ENCODE measurements at regions not wholly inside any gene's neighbourhood (a gene's known extent, or its start where the extent isn't known, plus 50 kb on each side); places are given as distances from the start of the nearest gene placed in this dataset.

DNA sequence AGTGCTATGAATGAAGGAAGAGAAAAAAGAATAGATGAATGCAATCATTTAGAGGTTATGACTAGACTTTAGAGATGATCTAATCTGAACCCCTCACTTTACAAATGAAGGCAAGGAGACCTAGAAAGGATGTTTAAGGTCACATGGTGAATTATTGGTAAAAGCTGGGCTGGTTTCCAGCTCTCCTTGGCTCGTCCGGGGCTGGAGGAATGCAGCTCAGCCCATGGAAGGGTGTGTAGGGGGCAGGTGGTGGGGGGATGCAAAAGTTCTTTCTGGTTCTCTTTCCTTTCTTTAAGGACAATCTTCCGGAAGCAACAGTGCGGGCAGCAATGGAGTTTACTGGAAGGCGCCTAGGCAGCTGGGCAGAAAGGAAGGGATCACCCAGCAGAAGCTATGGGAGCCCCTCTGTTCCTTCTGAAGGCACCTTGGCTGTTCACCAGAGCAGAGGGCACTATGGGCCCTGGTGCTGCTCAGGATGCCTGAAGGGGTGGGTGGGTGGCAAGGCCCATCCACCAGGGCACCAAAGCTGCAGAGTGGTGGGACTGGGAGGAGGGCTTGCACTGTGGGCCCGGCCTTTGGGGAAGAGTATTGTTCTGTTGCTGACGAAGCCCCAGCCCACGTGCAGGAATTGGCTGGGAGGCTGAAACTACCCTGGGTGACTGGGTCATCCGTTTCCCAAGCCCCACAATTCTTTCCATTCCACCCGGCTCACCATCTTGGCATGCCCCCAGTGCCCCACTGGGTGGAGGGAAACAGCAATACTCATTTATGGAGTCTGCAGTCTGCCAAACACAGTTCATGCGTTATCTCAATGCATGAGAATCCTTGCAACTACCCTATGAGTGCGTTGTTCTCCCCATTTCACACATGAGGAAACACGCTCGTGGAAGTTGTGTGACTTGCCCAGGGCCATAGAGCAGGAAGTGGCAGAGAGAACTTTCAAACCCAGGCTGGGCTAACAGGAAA is 78.2 kb downstream of the IRF2BPL start:
- DNase-seq (ENCODE audit: low read depth in 2 of 2, low spot score in 1 of 2), result no peak

DNA sequence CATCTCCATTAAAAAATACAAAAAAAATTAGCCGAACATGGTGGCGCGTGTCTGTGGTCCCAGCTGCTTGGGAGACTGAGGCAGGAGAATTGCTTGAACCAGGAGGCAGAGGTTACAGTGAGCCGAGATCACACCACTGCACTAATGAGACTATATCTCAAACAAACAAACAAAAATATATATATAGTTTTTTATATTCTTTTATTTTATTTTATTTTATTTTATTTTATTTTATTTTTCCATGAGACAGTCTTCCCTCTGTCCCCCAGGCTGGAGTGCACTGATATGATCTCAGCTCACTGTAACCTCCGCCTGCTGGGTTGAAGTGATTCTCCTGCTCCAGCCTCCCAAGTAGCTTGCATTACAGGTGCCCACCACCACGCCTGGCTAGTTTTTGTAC is 79.5 kb downstream of the IRF2BPL start:
- DNase-seq (ENCODE audit: low read depth in 2 of 2, low spot score in 1 of 2), result no peak

DNA sequence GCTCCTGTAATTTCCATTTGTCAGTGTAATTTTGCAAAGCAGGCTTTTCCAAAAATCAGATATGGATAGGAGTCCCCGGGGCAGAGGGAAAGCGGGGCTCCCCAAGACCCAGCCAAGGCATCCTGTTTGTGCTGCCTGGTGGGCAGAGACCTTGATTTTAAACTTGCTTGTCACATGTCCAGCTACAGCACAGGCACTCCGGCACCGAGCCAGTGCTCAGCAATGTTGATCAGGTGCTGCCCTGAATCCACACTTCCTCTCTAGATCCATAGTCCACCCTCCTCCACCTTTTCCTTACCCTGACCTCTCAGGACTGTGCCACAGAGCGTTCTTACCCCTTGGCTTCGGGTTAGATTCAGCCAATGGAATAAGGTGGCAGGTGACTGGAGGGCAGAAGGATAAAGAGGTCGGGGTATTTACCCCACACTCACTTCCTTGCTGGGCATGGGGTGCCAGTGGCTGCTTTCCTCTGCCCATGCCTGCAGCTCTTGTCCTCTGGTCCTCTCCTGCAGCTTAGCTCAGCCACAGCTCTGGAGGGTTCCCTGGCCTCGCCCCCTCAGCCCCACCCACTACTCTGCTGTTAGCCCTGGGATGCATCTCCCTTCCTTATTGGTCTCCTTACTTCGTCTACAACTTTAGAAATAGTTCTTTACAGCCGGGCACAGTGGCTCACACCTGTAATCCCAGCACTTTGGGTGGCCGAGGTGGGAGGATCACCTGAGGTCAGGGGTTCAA is 80.1 kb downstream of the IRF2BPL start:
- DNase-seq (ENCODE audit: low read depth in 2 of 2, low spot score in 1 of 2), result no peak

DNA sequence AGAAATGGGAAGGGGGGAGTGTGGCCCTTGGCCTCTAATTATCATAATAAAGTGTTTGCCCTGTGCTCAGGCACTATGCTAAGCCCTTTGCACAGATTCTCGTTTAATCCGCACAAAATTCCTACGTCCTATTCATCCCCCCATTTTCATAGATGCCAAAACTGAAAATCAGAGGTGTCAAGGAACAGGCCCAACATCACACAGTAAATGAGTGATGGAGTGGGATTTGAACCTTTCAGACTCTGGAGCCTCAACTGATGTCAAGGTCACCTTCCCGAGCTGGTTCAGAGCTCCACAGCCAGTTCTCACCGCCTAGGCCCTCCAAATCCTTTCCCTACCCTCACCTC is 80.7 kb downstream of the IRF2BPL start:
- DNase-seq (ENCODE audit: low read depth in 2 of 2, low spot score in 1 of 2), result no peak

DNA sequence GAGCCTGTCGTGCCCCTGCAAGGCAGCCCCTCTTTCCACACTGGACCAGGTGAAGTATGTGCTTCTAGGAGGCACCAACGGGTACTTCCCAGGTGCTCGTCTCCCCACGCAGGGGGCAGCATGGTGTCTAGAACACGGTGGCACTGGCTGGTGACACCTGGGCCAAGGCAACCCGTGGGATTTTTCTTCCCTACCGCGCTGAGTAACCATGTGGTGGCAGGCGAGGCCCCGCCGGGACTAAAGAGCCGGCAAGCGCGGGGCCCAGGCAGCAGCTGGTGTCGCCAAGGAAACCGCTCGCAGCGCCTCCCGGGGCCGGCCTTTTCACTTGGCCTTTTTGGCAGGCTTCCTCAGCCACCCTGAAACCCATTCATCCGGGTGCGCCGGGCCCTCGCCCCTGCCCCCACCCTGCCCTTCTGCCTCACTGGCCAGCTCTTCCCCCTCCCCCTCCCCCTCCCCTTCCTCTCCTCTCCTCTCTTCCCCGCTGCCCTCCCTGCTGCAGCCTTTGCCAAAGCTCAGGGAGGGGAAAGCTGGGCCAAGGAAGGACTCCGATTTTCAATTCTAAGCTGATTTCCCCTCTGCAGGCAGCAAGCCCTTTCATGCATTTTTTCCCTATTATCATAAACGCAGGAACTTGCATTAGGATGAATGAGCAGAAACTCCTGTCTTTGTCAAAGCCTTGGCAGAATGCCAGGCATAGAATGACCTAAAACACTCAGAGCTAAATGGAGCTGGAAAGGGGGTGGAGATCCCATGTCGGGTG is 81.2 kb downstream of the IRF2BPL start:
- peak in 1 of 2 donors; percentile 57 for DNase-seq (ENCODE audit: low read depth in 2 of 2, low spot score in 1 of 2)

DNA sequence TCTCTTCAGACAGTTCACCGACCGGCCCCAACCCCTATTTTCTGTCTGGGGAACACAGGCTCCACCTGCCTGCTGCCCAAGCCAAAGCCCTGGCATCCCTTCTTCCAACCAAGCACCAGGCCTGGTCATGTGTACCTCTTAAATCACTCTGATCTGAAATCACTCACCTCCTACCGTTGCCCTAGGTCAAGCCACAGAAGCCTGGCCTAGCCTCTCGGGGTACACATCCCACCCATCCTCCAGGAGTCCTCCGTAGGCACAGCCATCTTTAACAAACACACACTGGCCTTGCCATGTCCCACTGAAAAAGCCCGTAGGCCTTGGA is 81.8 kb downstream of the IRF2BPL start:
- DNase-seq (ENCODE audit: low read depth in 2 of 2, low spot score in 1 of 2), result no peak

DNA sequence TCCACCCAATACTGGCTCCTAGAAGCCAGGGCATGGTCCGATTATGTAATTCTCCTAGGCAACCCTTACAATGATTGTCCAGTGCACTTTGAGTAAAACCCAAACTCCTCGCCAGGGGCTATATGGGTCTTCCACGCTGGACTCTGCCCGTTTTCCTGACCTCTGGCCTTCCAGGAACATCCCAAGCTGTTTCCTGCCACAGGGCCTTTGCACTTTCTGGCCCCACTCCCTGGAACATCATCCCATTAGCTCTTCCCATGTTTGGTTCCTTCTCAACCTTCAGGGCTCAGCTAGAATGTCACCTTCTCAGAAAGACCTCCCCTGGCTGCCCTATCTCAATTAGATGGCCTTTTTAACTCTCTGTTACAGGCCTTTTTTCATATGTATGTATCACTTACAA is 85.4 kb downstream of the IRF2BPL start:
- no peak for DNase-seq (ENCODE audit: low read depth in 2 of 2, low spot score in 1 of 2)

DNA sequence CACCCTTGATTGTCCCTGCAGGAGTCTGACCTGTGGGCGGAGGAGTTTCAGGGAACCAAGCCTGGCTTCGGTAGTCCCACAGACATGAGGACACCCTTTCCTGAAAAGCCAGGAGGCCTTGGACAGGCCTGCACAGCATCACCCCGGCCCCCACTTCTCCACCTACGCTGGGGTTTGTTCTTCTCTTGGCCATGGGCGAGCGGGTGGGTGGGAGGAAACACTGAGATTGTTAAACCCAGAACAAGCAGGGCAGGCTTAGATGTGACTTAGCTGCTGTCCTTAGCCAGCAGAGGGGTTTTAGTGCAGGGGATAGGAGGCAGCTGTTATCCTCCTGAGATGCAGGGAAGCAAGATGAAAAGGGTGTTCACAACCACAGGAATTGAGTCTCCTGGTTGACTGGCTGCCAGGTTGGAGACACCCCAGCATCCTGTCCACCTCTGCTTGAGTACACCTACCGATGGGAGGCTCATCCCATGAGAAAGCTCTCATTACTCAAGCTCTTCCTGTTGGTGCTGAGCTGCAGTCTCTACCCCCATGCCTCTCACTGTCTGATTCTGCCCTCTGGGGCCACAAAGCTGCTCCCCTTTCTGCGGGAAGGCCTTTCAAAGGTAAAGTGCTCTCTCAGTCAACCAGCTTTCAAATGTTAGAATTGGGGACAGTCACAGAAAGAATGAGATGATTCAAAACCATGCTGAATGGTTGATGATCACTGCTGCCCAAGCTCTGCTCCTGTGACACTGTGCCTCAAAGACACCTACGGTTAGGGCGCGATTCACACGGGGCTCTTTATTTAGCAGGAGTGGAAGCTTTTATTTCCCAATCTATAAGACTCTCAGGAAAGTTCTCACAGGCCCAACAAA is 86.3 kb downstream of the IRF2BPL start:
- DNase-seq (ENCODE audit: low read depth in 2 of 2, low spot score in 1 of 2), result no peak

DNA sequence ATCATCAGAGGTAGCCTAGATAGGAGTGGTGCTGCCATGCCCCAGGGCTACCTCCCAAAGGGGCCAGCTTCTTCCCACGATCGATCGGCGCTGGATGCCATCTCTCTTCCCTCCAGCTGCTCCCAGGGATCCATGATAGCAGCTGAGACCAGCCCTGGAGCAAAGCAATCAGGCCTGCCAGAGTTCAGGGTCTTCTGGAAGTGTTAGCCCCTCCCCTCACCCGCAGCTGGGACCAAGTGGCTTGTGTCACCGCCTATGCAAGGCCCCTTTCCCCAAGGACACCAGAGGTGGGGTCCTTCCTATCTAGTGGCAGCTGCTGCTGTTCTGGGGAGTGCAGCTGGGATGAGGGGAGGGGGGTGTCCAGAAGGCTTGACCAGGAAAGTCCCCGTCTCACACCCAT is 87.0 kb downstream of the IRF2BPL start:
- DNase-seq (ENCODE audit: low read depth in 2 of 2, low spot score in 1 of 2), result no peak

DNA sequence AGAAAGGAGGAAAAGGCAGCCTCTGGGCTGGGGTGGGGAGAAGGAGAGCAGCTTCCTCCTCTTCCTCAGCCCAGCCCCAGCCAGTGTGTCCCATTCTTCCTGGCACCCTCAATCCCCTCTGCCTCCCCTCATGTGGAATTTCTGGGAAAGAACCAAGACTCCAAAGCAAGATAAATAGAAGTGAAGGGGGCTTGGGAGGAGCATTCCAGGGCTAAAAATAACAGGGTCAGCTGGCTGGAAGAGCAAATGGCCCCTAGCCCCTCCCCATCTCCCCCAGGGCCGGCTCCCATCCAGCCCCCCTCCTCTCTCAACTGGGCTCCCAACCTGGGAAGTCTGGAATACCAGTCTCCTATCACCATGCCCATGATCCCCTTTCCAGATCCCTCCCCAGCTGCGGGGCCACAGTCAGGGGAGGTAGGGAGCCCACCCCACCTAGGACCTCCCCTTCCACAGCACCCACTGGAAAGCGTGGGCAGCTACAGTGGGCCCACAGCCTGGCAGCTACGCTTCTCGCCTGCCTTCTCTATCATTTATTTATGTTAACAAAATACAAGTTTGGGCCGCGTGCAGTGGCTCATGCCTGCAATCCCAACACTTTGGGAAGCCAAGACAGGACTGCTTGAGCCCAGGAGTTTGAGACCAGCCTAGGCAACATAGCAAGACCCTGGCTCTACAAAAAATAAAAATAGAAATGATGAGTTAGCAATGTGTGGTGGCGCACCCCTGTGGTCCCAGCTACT is 88.3 kb downstream of the IRF2BPL start:
- DNase-seq (ENCODE audit: low read depth in 2 of 2, low spot score in 1 of 2), result no peak

DNA sequence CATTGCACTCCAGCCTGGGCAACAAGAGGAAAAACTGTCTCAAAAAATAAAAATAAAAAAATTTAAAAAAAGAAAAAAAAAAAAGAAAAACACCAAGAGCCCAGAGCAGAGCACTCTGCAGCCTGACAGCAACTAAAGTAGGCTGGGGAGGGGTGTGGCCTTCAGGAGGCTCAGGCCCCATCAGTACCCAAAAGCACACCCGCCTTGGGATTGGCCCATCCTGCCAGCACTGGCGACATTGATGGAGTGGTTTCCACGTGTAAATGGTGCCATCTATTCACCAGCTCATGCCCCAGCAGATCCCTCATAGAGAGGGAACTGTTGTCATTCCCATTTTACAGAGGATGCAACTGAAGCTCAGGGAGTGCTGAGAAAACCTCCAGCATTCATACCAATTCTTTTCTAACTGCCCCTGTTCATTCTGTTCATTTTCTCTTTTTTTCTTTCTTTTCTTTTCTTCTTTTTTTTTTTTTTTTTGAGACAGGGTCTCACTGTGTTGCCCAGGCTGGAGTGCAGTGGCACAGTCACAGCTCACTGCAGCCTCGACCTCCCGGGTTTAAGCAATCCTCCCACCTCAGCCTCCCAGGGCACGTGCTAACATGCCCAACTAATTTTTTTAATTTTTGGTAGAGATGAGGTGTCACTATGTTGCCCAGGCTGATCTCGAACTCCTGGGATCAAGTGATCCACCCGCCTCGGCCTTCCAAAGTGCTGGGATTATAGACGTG is 89.3 kb downstream of the IRF2BPL start:
- DNase-seq (ENCODE audit: low read depth in 2 of 2, low spot score in 1 of 2), result no peak

DNA sequence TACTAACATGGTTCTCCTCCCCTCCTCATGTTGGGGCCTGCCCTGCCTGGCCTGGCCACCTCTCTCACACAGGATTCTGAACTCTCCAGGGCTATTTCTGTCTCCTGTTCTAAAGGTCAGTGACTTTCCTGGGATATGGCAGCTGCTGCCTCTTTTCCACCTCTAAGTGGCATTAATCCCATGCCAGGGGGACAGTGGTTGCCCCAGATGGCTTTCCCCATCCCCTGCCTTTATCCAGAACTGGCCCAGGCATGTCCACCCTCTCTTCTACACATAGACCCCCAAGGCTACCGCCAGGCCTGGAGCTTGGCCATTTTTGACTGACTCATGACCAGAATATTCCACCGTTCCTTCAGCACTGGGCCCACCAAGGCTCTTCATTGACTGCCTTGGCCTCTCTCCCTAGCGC is 90.4 kb downstream of the IRF2BPL start:
- DNase-seq (ENCODE audit: low read depth in 2 of 2, low spot score in 1 of 2), result no peak

DNA sequence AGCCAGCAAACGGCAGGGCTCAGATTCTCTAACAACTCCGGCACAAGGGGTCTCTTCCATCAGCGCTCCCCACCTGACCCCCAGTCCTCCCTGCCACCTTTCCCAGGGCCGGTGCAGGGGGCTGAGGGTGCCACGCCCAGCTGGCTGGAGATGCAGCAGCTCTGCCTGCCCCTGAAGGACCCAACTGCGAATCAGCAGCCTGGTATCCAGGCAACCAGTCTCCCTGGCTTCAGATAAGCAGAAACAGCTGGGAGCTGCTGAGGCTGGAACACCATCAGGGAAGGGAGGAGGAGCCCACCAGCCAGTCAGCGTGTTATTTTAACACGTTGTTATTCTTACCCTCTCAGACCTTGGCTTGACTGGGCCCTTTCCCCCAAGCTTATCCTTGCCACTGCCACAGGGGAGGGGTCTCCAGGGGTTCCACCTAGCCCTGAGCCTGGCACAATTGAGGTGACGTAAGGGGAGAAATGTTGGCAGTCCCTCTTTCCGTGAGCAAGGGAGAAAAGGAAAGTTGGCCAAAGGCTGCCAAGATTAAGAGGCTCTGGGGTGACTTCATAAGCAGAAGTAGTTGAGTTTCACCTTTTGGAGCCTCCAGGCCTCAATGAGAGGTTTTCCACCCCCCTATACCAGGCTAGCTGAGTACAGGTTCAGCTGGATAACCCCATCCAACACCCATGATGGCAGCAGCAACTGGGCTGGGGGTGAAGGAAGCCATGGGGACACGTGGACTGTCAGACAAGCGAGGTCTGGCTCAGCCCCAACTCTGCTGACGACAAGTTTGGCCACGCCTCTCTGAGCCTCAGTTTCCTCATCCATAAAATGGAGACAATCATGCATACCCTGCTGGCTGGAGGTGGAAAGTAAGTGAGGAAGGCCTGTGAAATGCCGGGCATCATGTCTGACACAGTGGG is 91.1 kb downstream of the IRF2BPL start:
- no peak for DNase-seq (ENCODE audit: low read depth in 2 of 2, low spot score in 1 of 2)

DNA sequence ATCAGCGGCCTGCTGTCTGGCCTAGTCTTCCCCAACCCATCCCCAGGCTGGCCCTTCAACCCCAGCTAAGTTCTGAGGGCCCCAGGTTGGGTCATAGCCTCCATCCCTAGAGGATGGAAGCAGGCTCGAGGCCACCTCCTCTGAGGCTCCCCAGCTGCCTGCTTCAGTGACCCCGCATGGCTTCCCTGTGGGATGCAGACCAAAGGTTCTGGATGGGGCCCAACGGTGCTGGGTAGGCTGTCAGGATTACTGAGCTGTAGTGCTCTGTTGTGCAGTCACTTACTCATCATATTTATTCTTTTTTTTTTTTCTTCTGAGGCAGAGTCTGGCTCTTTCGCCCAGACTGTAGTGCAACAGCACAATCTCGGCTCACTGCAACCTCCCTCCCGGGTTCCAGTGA is 92.0 kb downstream of the IRF2BPL start:
- no peak for DNase-seq (ENCODE audit: low read depth in 2 of 2, low spot score in 1 of 2)

DNA sequence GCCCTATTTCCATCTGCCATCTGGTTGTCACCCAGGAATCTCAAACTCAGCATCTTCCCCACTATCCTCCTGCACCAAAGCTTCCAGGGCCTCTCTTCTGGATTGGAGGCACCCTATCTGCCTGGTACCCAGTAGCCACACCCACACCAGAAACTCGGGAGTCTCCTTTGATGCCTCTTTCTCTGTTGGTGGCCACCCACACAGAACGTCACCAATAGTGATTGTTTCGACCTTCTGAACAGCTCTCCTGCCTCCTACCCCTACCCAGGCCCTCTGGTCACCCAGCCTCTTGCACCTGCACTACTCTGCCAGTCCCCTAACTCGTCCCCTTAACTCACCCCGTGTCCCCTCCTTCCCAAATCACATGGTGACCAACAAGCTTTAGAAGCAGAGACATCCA is 95.0 kb downstream of the IRF2BPL start:
- no peak for DNase-seq (ENCODE audit: low read depth in 2 of 2, low spot score in 1 of 2)

DNA sequence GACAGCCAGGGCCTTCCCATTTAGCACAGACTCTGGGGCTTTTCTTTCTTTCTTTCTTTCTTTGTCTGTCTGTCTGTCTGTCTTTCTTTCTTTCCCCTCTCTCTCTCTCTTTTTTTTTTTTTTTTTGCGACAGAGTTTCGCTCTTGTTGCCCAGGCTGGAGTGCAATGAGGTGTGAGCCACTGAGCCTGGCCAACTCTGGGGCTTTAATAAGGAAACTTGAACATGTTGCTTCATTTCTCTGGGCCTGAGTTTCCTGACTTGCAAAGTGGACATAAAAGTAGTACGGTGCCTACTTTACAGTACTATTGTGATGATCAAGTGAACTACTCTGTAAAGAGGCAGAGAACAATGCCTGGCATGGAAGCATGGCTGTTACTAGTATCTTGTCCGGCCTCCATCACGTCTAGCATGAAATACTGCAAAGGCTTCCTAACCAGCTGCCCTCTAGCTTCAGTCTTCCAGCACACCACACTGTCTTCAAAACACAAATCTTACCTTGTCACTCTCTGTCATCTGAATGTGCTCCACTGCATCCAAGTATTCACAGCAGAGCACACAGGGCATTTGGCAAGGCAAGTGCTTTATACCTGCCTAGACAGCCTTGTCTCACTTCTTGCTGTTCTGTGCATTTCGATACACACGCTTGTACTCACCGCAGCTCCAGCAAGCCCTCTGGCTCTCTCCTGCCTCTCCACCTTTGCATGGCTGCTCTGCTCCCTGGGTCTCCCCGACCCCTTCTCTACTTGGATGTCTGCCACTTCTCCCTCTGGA is 96.7 kb downstream of the IRF2BPL start:
- no peak for DNase-seq (ENCODE audit: low read depth in 2 of 2, low spot score in 1 of 2)

DNA sequence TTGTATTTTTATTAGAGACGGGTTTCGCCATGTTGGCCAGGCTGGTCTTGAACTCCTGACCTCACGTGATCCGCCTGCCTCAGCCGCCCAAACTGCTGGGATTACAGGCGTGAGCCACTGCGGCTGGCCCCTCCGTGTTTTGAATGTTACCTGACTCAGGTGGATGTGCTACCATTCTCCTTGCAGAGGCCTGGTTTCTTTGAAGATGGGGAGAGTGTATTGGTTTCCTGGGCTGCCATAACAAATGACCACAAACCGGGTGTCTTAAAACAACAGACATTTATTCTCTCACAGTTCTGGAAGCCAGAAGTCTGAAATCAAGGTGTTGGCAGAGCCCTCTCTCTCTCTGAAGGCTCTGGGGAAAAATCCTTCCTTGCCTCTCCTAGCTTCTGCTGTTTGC is 98.0 kb downstream of the IRF2BPL start:
- DNase-seq (ENCODE audit: low read depth in 2 of 2, low spot score in 1 of 2), result no peak

DNA sequence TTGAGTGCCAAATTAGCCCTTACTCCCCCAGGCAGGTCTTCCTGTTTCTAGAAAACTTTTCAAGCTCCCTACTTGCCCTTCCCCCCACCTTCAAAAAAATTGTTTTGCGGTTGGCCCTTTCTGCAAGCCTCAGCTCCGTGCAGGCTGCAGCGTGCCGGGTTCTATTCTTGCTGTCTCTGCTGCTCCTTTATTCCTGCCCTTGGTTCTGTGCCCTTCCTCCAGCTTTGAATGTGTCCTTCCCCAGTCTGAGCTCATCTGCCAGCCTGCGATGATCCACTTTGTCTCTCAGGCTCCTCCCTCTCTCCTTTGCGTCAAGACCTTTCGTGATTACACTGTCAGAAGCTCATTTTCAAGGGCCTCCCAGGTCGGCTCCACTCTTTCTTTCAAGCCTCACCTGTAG is 98.6 kb downstream of the IRF2BPL start:
- no peak for DNase-seq (ENCODE audit: low read depth in 2 of 2, low spot score in 1 of 2)
